ENCODE measurements at regions not wholly inside any gene's neighbourhood (a gene's known extent, or its start where the extent isn't known, plus 50 kb on each side); places are given as distances from the start of the nearest gene placed in this dataset.

DNA sequence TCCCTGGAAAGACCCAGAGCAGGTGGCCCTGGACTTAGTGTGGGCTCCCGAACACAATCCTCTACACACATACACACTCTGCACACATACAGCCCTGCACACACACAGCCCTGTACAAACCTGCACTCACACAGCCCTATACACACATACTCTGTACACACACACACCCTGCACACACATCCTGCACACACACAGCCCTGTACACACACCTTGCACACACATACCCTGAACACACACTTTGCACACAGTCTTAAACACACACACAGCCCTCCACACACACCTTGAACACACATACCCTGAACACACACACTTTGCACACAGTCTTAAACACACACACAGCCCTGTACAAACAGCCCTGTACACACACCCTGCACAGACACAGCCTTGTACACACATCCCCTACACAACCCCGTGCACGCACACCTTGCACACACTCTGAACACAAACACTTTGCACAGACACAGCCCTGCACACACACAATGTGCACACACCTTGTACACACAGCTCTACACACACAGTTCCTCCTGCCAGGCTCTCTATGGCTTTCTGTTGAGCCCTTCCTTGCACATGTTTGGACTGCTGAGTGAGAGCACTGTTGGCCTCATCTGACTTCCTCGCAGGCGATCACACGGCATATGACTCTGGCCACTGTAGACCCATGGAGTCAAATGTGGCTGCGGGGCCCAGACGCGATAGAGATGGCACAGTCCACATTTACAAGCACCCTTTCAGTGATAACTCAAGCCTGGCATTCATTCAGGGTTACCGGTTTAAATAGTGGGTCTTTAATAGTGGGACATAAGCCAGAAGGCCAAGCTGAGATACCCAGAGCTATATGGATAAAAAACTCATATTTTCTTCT, 245.7 kb upstream of the IRX1 start:
- Histone ChIP-seq H3K9me3 (no peaks in the 10 kb centered on the region), H3K36me3 (no peaks in the 10 kb centered on the region), H3K4me3 (no peak overlapping the region), H3K4me1 (ENCODE audit: control insufficient read depth in 1 of 2, low read depth in 2 of 2) (no peaks in the 10 kb centered on the region), H3K27me3 (replicated peaks; ENCODE audit: insufficient read depth) (no peaks in the 10 kb centered on the region), H3K27ac (no peak overlapping the region)
- no peak for TF ChIP-seq CTCF (IDR thresholded peaks at IDR 0.05)
- no peak for DNase-seq (ENCODE audit: low spot score)
- no peak for ATAC-seq (ENCODE audit: insufficient number of reproducible peaks, low FRiP score, low read depth)

DNA sequence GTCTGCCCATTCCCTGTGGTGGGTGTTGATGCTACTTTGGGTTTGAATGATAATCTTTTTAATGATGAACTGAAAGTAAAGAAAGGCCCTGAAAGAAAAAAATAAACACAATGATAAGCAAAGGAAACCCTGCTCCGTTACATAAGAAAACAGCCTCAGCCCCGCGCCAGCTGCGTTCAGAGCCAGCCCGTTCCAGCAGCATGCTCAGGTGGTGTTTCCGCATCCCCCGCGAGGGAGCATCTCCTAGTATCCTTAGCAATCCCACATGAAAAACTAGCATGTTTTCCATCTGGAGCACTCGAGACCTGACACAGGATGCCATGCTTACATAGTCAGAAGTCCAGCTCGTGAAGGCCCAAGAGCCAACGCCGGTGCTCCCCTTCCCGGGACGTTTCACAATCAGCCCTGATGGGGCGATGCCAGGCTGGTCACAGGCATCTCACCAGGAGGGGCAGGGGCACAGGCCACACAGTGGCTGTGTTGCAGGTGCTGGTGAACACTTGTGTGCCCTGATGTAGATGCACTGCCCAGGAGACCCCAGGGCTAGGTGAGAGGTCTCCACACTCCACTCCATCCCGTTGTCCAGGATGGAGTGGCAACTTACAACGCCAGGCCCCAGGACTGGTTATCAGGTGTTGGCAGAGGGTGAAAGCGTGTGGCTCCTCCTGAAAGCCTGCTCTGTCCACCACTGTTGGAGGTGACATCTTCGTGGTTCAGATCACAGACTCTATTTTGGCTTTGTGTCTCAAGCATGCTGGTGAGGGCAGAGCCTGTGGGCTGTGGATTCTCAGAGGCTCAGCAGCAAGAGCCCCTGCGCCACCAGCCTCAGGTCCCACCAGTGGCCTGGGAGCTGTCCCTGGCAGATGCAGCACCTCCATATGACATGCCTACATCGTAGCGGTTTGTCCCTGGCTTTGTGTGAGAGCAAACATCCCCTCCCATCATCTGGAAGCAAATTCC, 246.8 kb upstream of the IRX1 start:
- H3K36me3 ChIP-seq = no peaks in the 10 kb centered on the region
- no peak overlapping the region for H3K27ac ChIP-seq
- H3K4me1 ChIP-seq (ENCODE audit: control insufficient read depth in 1 of 2, low read depth in 2 of 2) = no peaks in the 10 kb centered on the region
- no peak for DNase-seq (ENCODE audit: low spot score)
- H3K27me3 ChIP-seq (replicated peaks; ENCODE audit: insufficient read depth) = no peaks in the 10 kb centered on the region
- ATAC-seq (ENCODE audit: insufficient number of reproducible peaks, low FRiP score, low read depth) = no peak
- no peak overlapping the region for H3K4me3 ChIP-seq
- TF ChIP-seq CTCF (IDR thresholded peaks at IDR 0.05) = no peak
- no peaks in the 10 kb centered on the region for H3K9me3 ChIP-seq

- Histone ChIP-seq H3K27me3 (replicated peaks; ENCODE audit: insufficient read depth) (no peaks in the 10 kb centered on the region), H3K4me3 (no peak overlapping the region), H3K27ac (no peak overlapping the region), H3K9me3 (no peaks in the 10 kb centered on the region), H3K4me1 (ENCODE audit: control insufficient read depth in 1 of 2, low read depth in 2 of 2) (no peaks in the 10 kb centered on the region), H3K36me3 (no peaks in the 10 kb centered on the region)
- TF ChIP-seq CTCF (IDR thresholded peaks at IDR 0.05) = no peak
- DNase-seq (ENCODE audit: low spot score) (no peak), ATAC-seq (ENCODE audit: insufficient number of reproducible peaks, low FRiP score, low read depth) (no peak)
Measured at GRCh38 chr5:3347741-3348140, 247.9 kb upstream of the IRX1 start.

GRCh38 chr5:3346111-3346820, 249.4 kb upstream of the IRX1 start:
- no peak overlapping the region for H3K4me3 ChIP-seq
- no peak for ATAC-seq (ENCODE audit: insufficient number of reproducible peaks, low FRiP score, low read depth)
- H3K27ac ChIP-seq = no peak overlapping the region
- TF ChIP-seq CTCF (IDR thresholded peaks at IDR 0.05) = no peak
- no peaks in the 10 kb centered on the region for H3K36me3 ChIP-seq
- DNase-seq (ENCODE audit: low spot score) = no peak
- no peaks in the 10 kb centered on the region for H3K27me3 ChIP-seq (replicated peaks; ENCODE audit: insufficient read depth)
- no peaks in the 10 kb centered on the region for H3K9me3 ChIP-seq
- H3K4me1 ChIP-seq (ENCODE audit: control insufficient read depth in 1 of 2, low read depth in 2 of 2) = no peaks in the 10 kb centered on the region
